GM19023 (cell line): ENCODE measurements at regions not wholly inside any gene's neighbourhood (a gene's known extent, or its start where the extent isn't known, plus 50 kb on each side); places are given as distances from the start of the nearest gene placed in this dataset.

Experiments used
- ATAC-seq: cut with Tn5 transposase; IDR thresholded peaks from one replicate; pipeline ENCODE4 v1.9.1; 2021; ENCODE audit warnings: mild to moderate bottlenecking, moderate library complexity; ENCODE audit not compliant: unreplicated experiment

DNA sequence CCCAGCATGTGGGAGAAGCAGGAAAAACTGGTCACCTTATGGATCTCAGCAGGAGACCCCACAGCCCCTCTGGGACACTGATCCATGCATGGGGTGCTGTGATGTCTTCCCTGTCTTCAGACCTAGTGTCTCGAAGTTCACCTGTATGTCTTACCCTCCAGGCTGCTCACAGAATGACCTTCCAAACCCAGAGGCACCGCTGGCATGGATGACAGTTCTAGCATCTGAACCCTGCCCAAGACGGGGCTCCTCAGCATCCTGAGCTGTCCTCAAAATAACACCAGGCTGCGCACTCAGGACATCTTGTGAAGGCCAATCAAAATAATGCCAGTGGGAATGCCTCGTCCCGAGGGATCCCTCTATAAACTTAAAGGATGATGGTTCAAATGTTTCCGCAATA, 824.9 kb downstream of the TBC1D22A start:
- no peak for ATAC-seq

DNA sequence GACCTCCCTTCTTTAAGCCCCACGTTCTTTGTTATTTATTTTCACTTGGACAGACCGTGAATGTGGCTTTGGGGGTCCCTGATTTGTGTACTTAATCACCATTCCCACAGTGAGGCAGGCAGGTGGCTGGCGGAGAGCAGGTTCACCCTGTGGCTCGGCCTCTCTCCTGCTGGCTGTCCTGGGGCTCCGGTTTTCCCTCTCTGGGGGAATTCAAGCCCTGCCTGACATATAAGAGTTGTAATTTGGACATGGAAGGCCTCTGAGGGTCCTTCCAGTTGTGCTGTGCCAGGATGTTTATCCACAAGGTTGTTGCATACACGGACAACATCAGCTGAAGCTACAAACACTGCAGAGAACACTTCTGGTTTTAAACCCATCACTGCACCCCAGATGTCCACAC, 824.5 kb downstream of the TBC1D22A start:
- no peak for ATAC-seq

DNA sequence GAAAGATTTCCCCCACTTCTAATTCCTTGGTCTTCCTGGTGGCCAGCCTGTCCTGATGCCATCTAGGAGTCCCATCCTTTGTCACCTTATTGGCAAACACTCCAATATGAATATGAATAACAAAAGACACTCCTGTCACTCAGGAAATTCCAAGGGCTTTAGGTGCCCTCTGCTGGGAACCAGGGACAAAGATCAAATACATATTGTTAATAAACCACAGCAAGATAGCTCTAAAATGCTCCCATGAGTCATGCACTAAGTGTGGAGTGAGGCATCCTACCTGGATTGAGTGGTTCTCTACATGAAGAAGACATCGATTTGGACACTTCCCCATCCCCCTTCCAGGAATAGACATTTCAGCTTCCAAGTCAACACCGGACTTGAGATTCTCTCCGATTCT, 823.6 kb downstream of the TBC1D22A start:
- ATAC-seq = no peak

DNA sequence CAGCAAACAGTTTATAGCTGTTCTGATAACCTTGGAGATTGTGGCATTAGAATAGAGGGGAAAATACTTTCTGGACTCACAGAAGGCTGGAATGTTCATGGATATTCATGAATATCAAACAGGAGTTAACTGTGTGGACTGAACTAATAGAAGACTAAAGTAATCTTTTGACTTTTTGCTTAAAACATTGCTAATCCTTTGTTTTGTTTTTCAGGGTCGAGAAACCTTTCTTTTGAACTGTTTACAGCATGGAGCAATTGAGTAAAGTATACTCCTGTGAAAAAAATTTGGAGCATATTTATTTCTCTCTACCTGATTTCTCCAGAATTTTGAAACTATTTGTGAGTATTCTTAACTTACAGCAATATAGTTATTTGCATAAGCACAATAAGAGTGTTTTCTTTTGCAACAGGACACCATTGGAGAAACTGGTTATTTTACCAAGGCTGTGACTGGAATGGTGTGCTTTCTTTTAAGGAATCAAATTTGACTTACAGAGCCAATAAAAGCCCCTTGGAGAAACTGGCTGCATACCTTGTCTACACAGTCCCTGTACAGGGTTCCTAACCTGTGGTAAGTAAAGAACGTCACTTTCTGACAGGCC, 821.6 kb downstream of the TBC1D22A start:
- no peak for ATAC-seq

DNA sequence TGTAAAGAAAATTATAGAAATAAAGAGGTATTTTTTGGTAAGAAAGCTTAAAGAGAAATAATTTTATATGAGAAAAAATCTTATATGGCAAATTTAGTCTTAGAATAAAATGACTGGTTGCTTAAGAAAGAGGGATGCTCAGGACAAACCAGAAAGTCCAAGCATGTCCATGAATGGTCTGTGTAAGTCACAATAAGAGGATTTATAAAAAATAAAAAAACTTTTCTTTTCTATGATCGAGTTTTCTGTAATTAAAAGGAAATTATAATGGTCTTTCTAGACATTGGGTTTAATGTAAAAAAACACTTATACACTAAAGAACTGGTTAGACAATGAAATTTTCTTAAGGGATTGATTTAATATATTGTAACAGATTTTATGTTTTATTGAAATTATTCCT, 819.6 kb downstream of the TBC1D22A start:
- ATAC-seq = no peak

DNA sequence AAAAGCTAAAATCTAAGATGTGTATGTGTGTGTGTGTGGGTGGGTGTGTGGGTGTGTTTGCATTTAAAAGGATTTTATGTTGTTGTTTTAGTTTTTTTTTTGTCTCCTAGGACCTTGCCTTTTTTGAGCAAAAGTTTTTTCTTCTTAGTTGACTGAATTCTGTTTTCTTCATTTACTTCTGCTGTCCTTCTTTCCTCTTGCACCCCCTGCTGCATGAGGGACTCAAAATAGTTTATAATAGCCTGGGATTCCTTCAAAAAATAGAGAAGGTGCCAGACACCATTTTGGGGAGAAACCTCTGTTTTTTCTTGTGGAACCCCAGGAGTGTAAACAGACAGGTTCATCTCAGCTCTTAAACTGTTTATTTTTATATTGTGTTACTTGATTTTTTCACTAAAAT, 817.7 kb downstream of the TBC1D22A start:
- ATAC-seq = no peak

DNA sequence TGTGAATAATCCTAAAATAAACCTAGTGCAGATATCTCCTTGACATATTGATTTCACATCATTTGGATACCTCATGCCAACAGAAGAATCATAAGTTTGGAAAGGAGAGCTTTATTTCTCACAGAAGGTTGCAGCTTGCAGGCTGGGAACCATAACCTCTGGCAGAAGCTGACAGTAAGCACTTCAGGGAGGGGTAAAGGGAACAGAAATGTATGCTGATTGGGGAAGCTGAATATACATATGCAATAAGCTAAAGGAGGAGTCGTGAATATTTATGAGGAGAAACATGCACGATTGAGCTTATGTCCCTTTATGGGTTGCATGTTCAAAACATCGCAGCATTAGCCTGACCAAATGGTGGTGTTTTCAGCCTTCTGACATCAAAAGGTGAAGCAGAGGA, 814.5 kb downstream of the TBC1D22A start:
- ATAC-seq = no peak

DNA sequence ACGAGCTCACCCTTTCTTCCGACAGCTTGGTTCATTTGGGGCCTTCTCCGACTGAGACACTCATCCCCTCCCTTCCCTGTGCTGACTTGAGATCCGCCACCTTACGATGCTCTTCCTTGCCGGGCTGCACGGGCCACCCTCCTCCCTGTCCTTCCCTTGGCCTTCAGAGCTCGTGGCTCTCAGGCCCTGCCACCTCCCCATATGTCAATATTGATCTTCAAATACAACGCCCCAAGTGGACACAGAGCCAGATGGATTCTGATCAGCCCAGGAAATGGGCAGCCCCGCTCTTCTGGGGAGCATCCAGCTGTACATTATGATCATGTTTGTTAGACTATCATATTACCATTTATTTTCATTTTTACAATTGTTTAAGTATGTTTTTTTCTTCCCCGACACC, 812.8 kb downstream of the TBC1D22A start:
- no peak for ATAC-seq

DNA sequence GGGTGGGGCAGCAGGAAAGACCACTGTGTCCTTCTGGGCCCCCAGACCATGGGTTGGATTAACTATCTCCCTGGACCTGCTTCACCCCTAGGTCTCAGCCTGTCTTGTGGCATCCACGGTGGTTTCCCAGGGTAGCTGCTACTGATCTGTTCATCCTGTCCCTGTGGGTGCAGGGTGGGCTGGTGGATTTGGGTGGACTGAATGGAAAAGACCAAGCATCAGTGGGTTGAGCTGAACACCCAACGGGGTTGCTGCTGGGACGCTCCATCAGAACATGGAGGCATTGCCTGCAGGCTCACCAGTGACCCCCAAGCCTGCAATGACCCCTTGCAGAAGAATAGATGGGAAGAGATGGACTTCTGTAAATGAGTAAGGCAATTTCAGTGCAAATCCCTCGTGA, 812.1 kb downstream of the TBC1D22A start:
- no peak for ATAC-seq

DNA sequence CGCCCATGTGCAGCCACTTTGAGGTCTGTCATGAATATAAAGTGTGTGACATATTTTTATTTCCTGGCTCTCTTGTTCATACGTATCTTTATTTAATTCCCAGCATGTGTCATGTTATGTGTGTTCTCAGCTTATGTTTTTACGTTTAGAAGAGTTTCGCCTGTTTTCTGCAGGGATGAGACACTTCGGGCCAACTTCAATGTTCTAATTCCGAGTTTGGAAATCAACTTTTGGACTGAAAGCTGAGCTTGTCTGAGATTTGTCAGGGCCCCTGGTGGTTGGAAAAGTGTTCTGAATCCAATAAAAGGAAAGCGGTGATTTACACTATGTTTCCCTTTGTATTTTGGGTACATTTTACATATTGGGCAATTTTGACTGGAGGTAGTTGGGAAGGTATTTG, 810.7 kb downstream of the TBC1D22A start:
- ATAC-seq = no peak

DNA sequence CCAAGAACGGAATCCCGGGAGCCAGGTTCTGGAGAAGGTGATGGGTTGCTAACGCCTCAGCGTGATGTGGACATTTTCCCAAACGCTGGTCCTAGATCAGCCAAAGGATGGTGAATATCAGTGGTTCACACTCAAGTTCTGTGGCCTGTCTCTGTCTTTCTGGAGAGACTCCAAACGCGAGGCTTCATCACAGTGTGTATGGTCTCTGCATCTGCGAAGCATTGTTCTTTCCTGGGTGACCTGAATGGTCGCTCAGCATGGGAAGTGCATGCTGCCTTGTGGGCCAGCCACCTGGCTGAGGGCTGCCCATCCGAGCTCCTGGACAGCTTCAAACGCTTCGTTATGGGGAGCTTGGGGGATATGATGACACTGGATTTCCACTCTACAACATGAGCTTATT, 810.0 kb downstream of the TBC1D22A start:
- ATAC-seq = no peak

DNA sequence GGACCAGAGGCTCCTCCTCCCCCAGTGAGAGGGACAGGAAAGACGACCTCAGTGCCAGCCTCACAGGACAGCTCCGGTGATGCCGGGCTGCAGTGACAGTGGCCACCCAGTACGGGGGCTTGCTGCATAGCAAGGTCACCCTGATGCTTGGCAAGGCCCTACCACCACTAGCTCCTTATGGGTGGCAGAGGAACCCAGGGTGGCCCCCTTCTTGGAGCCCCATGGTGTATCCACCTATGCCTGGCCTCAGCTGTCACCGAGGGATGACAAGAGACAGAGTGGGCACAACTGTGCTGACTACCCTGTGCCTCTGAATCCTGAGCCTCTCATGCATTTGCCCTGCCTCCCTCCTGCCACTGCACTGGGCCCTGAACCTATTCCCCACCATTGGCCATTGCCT, 809.2 kb downstream of the TBC1D22A start:
- ATAC-seq = no peak

DNA sequence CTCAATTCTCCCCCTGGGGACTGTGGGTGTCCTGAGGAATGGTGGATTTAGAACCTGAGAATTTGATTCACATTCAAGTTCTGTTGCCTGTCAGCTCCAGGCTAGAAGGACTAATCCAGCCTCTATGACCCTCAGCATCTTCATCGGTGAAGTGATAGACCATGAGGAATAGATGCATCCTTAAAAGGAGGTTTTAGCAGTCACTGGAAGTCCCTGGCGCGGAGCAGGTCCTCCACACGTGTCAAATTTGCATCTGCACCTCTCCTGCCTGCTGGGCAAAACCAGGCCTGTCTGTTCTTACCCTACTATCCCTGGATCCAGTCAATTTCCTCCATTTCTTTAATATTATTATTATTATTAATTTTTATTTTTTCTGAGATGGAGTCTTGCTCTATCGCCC, 808.4 kb downstream of the TBC1D22A start:
- no peak for ATAC-seq

DNA sequence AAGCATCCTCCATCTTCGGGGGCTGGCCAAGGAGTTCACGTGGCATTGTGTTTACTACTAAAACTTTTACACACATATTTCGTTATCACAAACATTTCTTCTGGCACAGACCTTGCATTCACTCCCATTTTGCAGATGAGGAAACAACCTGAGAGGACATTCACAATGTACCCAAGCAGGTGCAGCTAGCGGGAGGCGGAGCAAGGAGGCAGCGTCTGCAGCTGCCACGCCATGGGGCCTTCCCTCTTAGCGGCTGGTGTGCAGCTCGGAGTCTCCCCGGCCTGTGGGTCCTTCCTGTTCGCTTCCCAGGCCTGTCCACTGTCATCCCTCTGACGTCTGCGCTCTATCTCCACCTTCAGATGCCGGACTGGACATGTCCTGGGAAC, 807.8 kb downstream of the TBC1D22A start:
- no peak for ATAC-seq

DNA sequence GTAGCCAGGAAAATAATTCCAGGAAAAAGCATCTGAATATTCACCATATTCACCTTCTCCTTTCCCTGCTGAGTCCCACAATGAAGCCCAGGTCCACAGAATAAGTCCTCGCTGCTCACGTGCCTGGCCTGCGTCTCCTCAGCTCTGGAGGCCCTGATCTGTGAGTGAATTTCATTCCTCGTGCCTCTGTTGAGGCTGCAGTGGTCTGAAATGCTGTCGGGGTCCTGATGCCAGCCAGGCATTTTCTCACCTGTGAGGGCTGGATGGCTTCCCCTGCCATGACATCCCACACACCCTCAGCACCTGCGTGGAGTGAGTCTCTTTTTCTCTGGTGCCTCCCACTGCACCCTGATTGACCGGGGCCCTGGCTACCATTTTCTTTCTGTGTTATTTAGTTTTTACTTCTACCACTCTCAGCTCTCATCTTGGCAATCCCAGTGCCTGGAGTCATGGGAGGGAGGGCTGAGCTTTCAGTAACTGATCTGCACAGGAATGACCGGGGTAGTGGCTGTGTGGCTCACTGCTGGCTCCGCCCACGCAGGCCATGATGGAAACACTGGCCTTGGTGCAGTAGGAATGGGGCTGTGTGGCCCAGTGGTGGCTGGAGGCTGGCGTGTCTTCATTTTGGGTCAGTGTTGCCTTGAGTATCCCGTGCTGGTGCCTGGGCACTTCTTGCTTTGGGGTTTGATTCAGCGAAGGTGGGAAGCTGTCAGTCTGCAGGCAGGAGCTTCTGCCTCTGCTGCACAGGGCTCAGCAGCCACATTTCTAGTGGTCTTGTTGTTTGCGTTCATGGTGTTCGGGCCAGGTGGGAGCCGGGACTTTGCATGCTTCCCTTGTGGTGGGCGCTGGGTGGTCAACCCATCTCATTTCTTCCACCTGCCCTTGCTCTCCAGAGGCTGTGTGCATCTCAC, 807.2 kb downstream of the TBC1D22A start:
- no peak for ATAC-seq

DNA sequence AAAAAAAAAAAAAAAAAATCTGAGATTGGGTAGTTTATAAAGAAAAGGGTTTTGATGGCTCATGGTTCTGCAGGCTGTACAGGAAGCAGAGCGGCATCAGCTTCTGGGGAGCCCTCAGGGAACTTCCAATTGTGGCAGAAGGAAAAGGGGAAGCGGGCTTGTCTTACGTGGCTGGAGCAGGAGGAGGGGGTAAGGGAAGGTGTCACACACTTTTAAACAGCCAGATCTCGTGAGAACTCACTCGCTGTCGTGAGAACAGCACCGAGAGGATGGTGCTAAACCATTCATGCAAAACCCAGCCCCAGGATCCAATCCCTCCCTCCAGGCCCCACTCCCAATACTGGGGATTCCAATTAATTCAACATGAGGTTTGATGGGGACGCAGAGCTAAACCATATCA, 806.2 kb downstream of the TBC1D22A start:
- ATAC-seq = no peak

DNA sequence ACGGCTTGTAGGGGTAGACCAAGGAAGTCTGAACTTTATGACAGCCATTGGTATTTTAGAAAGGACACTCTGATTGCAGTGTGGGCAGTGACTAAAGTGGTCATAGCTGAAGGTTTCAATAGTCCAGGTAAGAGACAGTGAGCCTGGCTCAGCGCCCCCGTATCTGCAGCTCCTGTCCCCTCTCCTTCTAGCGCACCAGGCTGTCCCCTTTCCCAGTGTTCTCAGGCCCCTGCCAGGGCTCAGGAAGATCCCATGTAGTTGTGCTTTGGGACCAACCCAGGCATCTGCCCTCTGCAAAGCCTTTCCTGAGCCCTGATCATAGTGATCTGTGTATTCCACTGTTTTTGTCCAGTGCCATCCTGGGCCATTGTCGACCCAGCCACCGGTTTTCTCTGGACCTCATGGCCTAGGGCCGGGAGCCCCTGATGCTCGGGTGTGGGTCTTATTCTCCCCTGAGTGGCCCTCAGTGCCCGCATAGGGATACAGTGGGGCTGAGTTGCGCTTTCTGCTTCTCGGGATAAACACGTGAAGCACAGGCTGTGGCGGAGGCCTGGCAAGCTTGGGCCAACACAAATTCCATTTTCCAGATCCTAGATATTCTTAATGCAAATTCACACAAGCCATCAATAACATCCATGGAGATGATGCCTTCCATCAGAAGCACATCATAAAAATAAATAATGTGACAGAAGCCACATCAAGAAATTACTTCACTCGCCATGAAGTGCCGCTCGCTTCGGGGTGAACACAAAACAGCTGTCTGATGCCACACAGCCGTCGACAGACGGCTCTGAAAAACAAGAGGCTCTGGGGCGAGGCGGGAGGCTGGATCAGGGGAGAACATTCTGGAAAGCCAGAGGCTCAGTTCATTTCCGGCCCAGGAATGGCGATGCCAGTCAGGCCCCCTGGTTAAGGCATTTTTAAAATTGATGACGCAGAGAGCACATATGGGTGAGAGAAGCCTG, 805.0 kb downstream of the TBC1D22A start:
- ATAC-seq = no peak

DNA sequence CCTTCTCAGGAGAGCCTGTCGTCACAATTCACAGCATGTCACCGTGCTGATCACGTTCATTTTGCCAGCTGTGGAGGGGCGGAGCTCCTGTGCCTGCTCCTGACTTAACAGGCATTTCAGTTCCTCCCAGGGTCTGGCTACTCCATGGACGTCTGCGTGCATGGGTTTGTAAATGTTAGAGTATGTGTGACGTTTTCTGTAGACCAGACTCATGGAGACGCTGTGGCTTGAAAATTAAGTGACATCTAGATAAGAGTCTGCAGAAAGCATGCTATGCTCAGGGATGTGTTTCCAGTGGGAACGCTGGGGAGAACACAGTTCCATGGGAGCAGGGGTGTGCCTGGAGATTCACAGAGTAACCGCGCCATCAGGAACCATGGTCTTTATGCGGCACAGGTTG, 804.0 kb downstream of the TBC1D22A start:
- ATAC-seq = no peak

DNA sequence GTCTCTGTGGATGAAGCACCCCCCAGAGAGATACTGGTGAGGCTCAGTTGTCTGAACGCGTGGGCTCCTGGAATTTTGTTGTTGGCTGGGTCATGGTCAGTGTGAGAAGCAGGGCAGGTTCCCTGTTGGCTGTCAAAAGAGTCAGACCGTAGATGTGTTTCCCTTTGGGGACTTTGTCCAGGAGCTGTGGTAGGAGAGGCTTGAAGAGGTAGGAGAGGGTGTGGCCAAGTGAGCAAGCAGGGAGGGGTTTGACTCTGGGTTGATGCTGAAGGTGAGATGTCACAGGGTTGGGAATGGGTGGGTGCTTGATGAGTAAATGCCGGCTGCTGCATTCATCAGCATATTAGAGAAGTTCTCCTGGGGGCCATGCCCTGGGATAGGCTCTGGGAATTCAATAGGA, 803.2 kb downstream of the TBC1D22A start:
- ATAC-seq = no peak

DNA sequence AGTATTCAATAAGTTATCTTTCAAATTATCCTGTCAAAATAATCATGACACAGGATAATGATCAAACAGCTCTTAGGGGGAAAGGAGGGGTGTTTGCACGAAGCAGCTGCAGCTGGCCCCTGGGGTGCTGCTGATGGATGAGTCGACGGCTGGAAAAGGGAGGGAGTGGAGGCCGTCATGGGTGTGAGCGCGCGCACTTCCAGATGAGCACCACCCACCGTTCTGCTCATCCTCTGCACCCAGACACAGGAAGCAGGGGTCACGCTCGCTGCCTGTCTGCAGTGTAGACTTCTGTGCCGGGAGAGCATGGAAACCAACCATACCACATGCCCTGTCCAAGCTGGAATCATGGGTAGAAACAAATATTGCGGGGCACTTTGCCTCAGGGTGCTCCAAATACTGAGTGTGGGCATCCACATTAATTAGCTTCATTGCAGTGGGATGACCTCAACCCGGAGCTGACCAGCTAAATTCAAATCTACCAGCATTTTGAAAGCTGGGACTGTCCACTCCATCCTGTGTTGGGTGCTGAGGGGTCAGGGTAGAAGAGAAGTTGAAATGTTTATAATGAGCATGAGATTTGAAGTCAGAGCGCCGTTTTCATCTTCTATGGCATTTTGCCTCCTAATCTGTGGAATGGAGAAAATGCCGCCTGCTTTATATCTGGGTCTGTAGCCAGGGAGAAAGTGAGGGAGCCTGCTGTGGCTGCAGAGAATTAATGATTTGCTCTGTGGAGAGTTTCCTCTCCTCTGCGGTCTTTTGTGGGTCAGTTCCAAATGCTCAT, 802.4 kb downstream of the TBC1D22A start:
- ATAC-seq = no peak

DNA sequence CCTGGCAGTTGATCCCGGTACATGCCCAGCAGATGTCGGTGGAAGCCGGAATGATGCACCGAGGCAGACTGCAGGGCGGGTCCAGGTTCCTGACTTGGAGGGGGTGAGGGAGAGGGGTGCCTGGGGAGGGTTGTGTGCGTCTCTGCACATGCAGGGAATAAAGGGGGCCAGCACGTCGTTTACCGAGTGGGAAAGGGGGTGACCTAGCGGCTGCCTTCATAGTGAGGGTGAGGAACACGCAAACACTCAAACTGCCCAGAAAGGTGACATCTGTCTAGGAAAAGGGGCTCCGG, 801.7 kb downstream of the TBC1D22A start:
- no peak for ATAC-seq
